ENCODE measurements at regions not wholly inside any gene's neighbourhood (a gene's known extent, or its start where the extent isn't known, plus 50 kb on each side); places are given as distances from the start of the nearest gene placed in this dataset.

- Mint-ChIP-seq H3K27ac (no peak overlapping the region), H3K27me3 (ENCODE audit: low read depth) (peaks cover 4% of the 10 kb centered on the region), H3K4me3 (no peak overlapping the region), H3K4me1 (ENCODE audit: low read depth) (no peaks in the 10 kb centered on the region), H3K36me3 (ENCODE audit: low read depth) (no peaks in the 10 kb centered on the region), H3K9me3 (ENCODE audit: insufficient read depth) (no peaks in the 10 kb centered on the region)
- ChIA-PET POLR2A (no interaction called here), CTCF (interaction anchor here (0.7 kb wide), 1 partner anchor 10 kb away, joined by 3 read pairs; no protein-coding TSS in a partner anchor)
- ATAC-seq: no peak
- DNase-seq: no peak
These were observed 280.2 kb downstream of the SNX13 start for GRCh38 chr7:17660116-17660515.

- Mint-ChIP-seq H3K36me3 (ENCODE audit: low read depth) (no peaks in the 10 kb centered on the region), H3K9me3 (ENCODE audit: insufficient read depth) (no peaks in the 10 kb centered on the region), H3K4me3 (no peak overlapping the region), H3K27ac (no peak overlapping the region), H3K4me1 (ENCODE audit: low read depth) (no peaks in the 10 kb centered on the region), H3K27me3 (ENCODE audit: low read depth) (peaks cover 2% of the 10 kb centered on the region)
- ATAC-seq (no peak), DNase-seq (no peak)
- ChIA-PET CTCF (no interaction called here), POLR2A (no interaction called here)
These were observed 278.2 kb downstream of the SNX13 start for GRCh38 chr7:17661982-17662585.

GRCh38 chr7:17663061-17663675 is 277.1 kb downstream of the SNX13 start:
- POLR2A ChIA-PET: no interaction called here

GRCh38 chr7:17665029-17665428 is 275.3 kb downstream of the SNX13 start:
- Mint-ChIP-seq H3K27ac (no peak overlapping the region), H3K36me3 (ENCODE audit: low read depth) (no peaks in the 10 kb centered on the region), H3K9me3 (ENCODE audit: insufficient read depth) (no peaks in the 10 kb centered on the region), H3K4me3 (no peak overlapping the region), H3K4me1 (ENCODE audit: low read depth) (no peaks in the 10 kb centered on the region), H3K27me3 (ENCODE audit: low read depth) (peaks cover 2% of the 10 kb centered on the region)
- POLR2A ChIA-PET: no interaction called here
- ATAC-seq (no peak), DNase-seq (no peak)
- CTCF ChIA-PET: no interaction called here

More at GRCh38 chr7:17663061-17663675, 277.1 kb downstream of the SNX13 start:
- no peaks in the 10 kb centered on the region for H3K36me3 Mint-ChIP-seq (ENCODE audit: low read depth)
- no peak overlapping the region for H3K27ac Mint-ChIP-seq
- CTCF ChIA-PET: interaction anchor here (0.9 kb wide), 1 partner anchor 18 kb away, joined by 3 read pairs; no protein-coding TSS in a partner anchor
- no peak for DNase-seq
- no peaks in the 10 kb centered on the region for H3K9me3 Mint-ChIP-seq (ENCODE audit: insufficient read depth)
- no peak overlapping the region for H3K4me3 Mint-ChIP-seq
- ATAC-seq: no peak
- H3K27me3 Mint-ChIP-seq (ENCODE audit: low read depth): no peaks in the 10 kb centered on the region
- H3K4me1 Mint-ChIP-seq (ENCODE audit: low read depth): no peaks in the 10 kb centered on the region

GRCh38 chr7:17668122-17668521 is 272.2 kb downstream of the SNX13 start:
- Mint-ChIP-seq H3K27ac (no peak overlapping the region), H3K4me3 (no peak overlapping the region), H3K36me3 (ENCODE audit: low read depth) (no peaks in the 10 kb centered on the region), H3K4me1 (ENCODE audit: low read depth) (no peaks in the 10 kb centered on the region), H3K9me3 (ENCODE audit: insufficient read depth) (no peaks in the 10 kb centered on the region), H3K27me3 (ENCODE audit: low read depth) (peaks cover 2% of the 10 kb centered on the region)
- ATAC-seq (no peak), DNase-seq (no peak)
- CTCF ChIA-PET: no interaction called here
- POLR2A ChIA-PET: no interaction called here

- ChIA-PET POLR2A (no interaction called here), CTCF (interaction anchor here (1.0 kb wide), 1 partner anchor 9 kb away, joined by 3 read pairs; no protein-coding TSS in a partner anchor)
- ATAC-seq (no peak), DNase-seq (no peak)
- H3K36me3 Mint-ChIP-seq (ENCODE audit: low read depth): no peaks in the 10 kb centered on the region
- H3K4me1 Mint-ChIP-seq (ENCODE audit: low read depth): peaks cover under 1% of the 10 kb centered on the region
- no peak overlapping the region for H3K27ac Mint-ChIP-seq
- H3K27me3 Mint-ChIP-seq (ENCODE audit: low read depth): peaks cover 2% of the 10 kb centered on the region
- no peaks in the 10 kb centered on the region for H3K9me3 Mint-ChIP-seq (ENCODE audit: insufficient read depth)
- no peak overlapping the region for H3K4me3 Mint-ChIP-seq
These were observed 271.1 kb downstream of the SNX13 start for GRCh38 chr7:17669204-17669603.

- no peaks in the 10 kb centered on the region for H3K36me3 Mint-ChIP-seq (ENCODE audit: low read depth)
- ChIA-PET CTCF (interaction anchor here (1.4 kb wide), 1 partner anchor 10 kb away, joined by 6 read pairs; no protein-coding TSS in a partner anchor), POLR2A (no interaction called here)
- DNase-seq: no peak
- no peak overlapping the region for H3K27ac Mint-ChIP-seq
- H3K4me3 Mint-ChIP-seq: no peak overlapping the region
- H3K27me3 Mint-ChIP-seq (ENCODE audit: low read depth): peaks cover 2% of the 10 kb centered on the region
- no peaks in the 10 kb centered on the region for H3K9me3 Mint-ChIP-seq (ENCODE audit: insufficient read depth)
- ATAC-seq: no peak
- H3K4me1 Mint-ChIP-seq (ENCODE audit: low read depth): peaks cover 3% of the 10 kb centered on the region
These were observed 268.3 kb downstream of the SNX13 start for GRCh38 chr7:17671956-17672355.

GRCh38 chr7:17672783-17673182 is 267.5 kb downstream of the SNX13 start:
- H3K27ac Mint-ChIP-seq: no peak overlapping the region
- peaks cover 3% of the 10 kb centered on the region for H3K4me1 Mint-ChIP-seq (ENCODE audit: low read depth)
- no peaks in the 10 kb centered on the region for H3K9me3 Mint-ChIP-seq (ENCODE audit: insufficient read depth)
- H3K27me3 Mint-ChIP-seq (ENCODE audit: low read depth): peaks cover 3% of the 10 kb centered on the region
- DNase-seq (no peak), ATAC-seq (no peak)
- ChIA-PET CTCF (interaction anchor here (1.4 kb wide), 1 partner anchor 9 kb away, joined by 6 read pairs; no protein-coding TSS in a partner anchor), POLR2A (no interaction called here)
- no peak overlapping the region for H3K4me3 Mint-ChIP-seq
- no peaks in the 10 kb centered on the region for H3K36me3 Mint-ChIP-seq (ENCODE audit: low read depth)

- Mint-ChIP-seq H3K27me3 (ENCODE audit: low read depth) (peaks cover 6% of the 10 kb centered on the region), H3K27ac (no peak overlapping the region), H3K4me1 (ENCODE audit: low read depth) (peaks cover 3% of the 10 kb centered on the region), H3K9me3 (ENCODE audit: insufficient read depth) (no peaks in the 10 kb centered on the region), H3K4me3 (no peak overlapping the region), H3K36me3 (ENCODE audit: low read depth) (no peaks in the 10 kb centered on the region)
- ChIA-PET CTCF (interaction anchor here (1.0 kb wide), 1 partner anchor 9 kb away, joined by 3 read pairs; no protein-coding TSS in a partner anchor), POLR2A (no interaction called here)
- ATAC-seq (no peak), DNase-seq (no peak)
These were observed 265.9 kb downstream of the SNX13 start for GRCh38 chr7:17674166-17674942.

- Mint-ChIP-seq H3K36me3 (ENCODE audit: low read depth) (no peaks in the 10 kb centered on the region), H3K27me3 (ENCODE audit: low read depth) (peaks cover 4% of the 10 kb centered on the region), H3K9me3 (ENCODE audit: insufficient read depth) (no peaks in the 10 kb centered on the region), H3K4me3 (no peak overlapping the region), H3K4me1 (ENCODE audit: low read depth) (peaks cover 3% of the 10 kb centered on the region), H3K27ac (no peak overlapping the region)
- no peak for ATAC-seq
- ChIA-PET POLR2A (no interaction called here), CTCF (interaction anchor here (1.0 kb wide), 1 partner anchor 8 kb away, joined by 3 read pairs; no protein-coding TSS in a partner anchor)
- DNase-seq: no peak
These were observed 265.2 kb downstream of the SNX13 start for GRCh38 chr7:17674943-17675608.

- ChIA-PET POLR2A (no interaction called here), CTCF (no interaction called here)
- H3K27ac Mint-ChIP-seq: no peak overlapping the region
- no peaks in the 10 kb centered on the region for H3K9me3 Mint-ChIP-seq (ENCODE audit: insufficient read depth)
- peaks cover 4% of the 10 kb centered on the region for H3K27me3 Mint-ChIP-seq (ENCODE audit: low read depth)
- no peaks in the 10 kb centered on the region for H3K36me3 Mint-ChIP-seq (ENCODE audit: low read depth)
- ATAC-seq (no peak), DNase-seq (no peak)
- H3K4me1 Mint-ChIP-seq (ENCODE audit: low read depth): peaks cover 3% of the 10 kb centered on the region
- H3K4me3 Mint-ChIP-seq: no peak overlapping the region
These were observed 262.9 kb downstream of the SNX13 start for GRCh38 chr7:17677408-17677807.

GRCh38 chr7:17678896-17679295 is 261.4 kb downstream of the SNX13 start:
- ChIA-PET CTCF (interaction anchor here (1.1 kb wide), 1 partner anchor 788 kb away, joined by 4 read pairs; no protein-coding TSS in a partner anchor), POLR2A (no interaction called here)
- Mint-ChIP-seq H3K27me3 (ENCODE audit: low read depth) (peaks cover 4% of the 10 kb centered on the region), H3K9me3 (ENCODE audit: insufficient read depth) (no peaks in the 10 kb centered on the region), H3K4me3 (no peak overlapping the region), H3K4me1 (ENCODE audit: low read depth) (peaks cover 3% of the 10 kb centered on the region), H3K36me3 (ENCODE audit: low read depth) (no peaks in the 10 kb centered on the region), H3K27ac (no peak overlapping the region)
- ATAC-seq (no peak), DNase-seq (no peak)

Data from activated CD8-positive, alpha-beta T cell treated with anti-CD3 and anti-CD28 coated beads, Interleukin-2, amount 10 ng/mL, durations not matched to agents 7 days and 5 days (primary cell).